ENCODE measurements at regions not wholly inside any gene's neighbourhood (a gene's known extent, or its start where the extent isn't known, plus 50 kb on each side); places are given as distances from the start of the nearest gene placed in this dataset.
"Not testable (repeated sequence)": the region's sequence is repeated elsewhere in the genome, so short reads cannot be mapped to it uniquely, and the experiment has no call there.

DNA sequence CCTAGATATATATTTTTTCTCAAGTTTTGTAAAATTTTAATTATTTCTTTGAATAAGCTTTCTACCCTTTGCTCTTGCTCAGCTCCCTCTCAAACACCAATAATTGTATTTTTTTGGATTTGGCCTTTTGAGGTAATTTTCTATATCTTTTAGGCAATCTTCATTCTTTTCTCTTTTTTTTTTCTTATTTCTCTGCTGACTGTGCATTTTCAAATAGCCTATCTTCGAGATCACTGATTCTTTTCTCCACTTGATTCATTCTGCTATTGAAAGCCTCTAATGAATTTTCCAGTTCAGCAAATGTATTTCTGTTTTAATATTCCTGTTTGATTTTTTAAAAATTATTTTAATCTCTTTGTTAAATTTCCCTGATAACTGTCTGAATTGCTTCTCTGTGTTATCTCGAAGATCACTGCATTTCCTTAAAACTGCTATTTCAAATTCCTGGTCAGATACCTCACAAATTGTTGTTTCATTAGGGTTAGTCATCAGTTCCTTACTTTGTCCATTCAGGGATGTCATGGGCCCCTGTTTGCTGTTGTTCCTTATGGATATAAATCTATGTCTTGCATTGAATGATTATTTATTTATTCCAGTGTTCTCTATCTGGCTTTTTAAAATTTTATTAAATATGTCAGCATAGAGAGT lies 100.1 kb upstream of the UNC5B start:
- Mint-ChIP-seq H3K9me3 (peaks cover 58% of the 10 kb centered on the region), H3K27me3 (ENCODE audit: low read depth, poor library complexity) (peaks cover 15% of the 10 kb centered on the region), H3K4me3 (no peak overlapping the region), H3K36me3 (ENCODE audit: low read depth) (peaks cover 6% of the 10 kb centered on the region), H3K4me1 (no peaks in the 10 kb centered on the region), H3K27ac (no peak overlapping the region)
- TF ChIP-seq, protein P1, sequence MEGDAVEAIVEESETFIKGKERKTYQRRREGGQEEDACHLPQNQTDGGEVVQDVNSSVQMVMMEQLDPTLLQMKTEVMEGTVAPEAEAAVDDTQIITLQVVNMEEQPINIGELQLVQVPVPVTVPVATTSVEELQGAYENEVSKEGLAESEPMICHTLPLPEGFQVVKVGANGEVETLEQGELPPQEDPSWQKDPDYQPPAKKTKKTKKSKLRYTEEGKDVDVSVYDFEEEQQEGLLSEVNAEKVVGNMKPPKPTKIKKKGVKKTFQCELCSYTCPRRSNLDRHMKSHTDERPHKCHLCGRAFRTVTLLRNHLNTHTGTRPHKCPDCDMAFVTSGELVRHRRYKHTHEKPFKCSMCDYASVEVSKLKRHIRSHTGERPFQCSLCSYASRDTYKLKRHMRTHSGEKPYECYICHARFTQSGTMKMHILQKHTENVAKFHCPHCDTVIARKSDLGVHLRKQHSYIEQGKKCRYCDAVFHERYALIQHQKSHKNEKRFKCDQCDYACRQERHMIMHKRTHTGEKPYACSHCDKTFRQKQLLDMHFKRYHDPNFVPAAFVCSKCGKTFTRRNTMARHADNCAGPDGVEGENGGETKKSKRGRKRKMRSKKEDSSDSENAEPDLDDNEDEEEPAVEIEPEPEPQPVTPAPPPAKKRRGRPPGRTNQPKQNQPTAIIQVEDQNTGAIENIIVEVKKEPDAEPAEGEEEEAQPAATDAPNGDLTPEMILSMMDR (IDR thresholded peaks at IDR 0.05): no peak
- DNase-seq: no peak

DNA sequence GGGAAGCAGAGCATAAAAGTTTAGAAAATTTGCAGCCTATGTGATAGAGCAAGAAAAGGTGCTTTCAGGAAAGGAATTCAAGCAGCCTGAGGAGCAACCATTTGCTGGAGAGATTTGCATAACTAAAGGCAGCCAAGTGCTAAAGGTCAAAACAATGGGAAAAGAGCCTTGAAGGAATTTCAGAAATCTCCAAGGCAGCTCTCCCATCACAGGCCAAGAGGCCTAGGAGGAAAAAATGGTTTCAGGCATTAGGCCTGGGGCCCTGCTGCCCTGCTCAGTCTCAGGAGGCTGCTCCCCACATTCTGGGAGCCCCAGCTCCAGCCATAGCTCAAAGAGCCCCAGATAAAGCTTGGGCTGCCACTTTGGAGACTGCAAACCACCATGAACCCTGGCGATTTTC lies 95.9 kb upstream of the UNC5B start:
- peaks cover 83% of the 10 kb centered on the region for H3K9me3 Mint-ChIP-seq
- peaks cover 6% of the 10 kb centered on the region for H3K36me3 Mint-ChIP-seq (ENCODE audit: low read depth)
- peaks cover 23% of the 10 kb centered on the region for H3K27me3 Mint-ChIP-seq (ENCODE audit: low read depth, poor library complexity)
- H3K4me3 Mint-ChIP-seq: no peak overlapping the region
- H3K27ac Mint-ChIP-seq: no peak overlapping the region
- no peak for DNase-seq
- no peaks in the 10 kb centered on the region for H3K4me1 Mint-ChIP-seq
- TF ChIP-seq, protein P1 (IDR thresholded peaks at IDR 0.05): no peak

DNA sequence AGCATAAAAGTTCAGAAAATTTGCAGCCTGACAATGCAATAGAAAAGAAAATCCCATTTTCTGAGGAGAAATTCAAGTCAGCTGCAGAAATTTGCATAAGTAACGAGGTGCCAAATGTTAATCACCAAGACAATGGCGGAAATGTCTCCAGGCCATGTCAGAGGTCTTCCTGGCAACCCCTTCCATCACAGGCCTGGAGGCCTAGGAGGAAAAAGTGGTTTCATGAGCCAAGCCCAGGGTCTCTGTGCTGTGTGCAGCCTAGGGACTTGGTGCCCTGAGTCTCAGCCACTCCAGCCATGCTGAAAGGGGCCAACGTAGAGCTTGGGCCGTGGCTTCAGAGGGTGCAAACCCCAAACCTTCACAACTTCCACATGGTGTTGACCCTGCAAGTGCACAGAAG lies 94.8 kb upstream of the UNC5B start:
- not testable (repeated sequence) for H3K4me3 Mint-ChIP-seq; H3K36me3 Mint-ChIP-seq (ENCODE audit: low read depth); H3K4me1 Mint-ChIP-seq; DNase-seq; H3K27ac Mint-ChIP-seq
- peaks cover 85% of the 10 kb centered on the region for H3K9me3 Mint-ChIP-seq
- H3K27me3 Mint-ChIP-seq (ENCODE audit: low read depth, poor library complexity): peaks cover 28% of the 10 kb centered on the region

DNA sequence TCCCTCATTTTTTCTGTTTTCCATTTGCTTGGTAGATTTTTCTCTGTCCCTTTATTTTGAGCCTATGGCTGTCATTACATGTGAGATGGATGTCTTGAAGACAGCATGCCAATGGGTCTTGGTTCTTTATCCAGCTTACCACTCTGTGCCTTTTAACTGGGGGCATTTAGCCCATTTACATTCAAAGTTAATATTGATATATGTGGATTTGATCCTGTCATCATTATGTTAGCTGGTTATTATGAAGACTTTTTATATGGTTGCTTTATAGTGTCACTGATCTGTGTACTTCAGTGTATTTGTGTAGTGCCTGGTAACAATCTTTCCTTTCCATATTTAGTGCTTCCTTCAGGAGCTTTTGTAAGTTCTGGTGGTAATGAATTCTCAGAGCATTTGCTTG lies 89.3 kb upstream of the UNC5B start:
- no peak overlapping the region for H3K27ac Mint-ChIP-seq
- TF ChIP-seq, protein P1 (IDR thresholded peaks at IDR 0.05): no peak
- H3K4me3 Mint-ChIP-seq: no peak overlapping the region
- peaks cover 45% of the 10 kb centered on the region for H3K27me3 Mint-ChIP-seq (ENCODE audit: low read depth, poor library complexity)
- H3K9me3 Mint-ChIP-seq: peaks cover 44% of the 10 kb centered on the region
- peaks cover 15% of the 10 kb centered on the region for H3K4me1 Mint-ChIP-seq
- H3K36me3 Mint-ChIP-seq (ENCODE audit: low read depth): no peaks in the 10 kb centered on the region
- no peak for DNase-seq

DNA sequence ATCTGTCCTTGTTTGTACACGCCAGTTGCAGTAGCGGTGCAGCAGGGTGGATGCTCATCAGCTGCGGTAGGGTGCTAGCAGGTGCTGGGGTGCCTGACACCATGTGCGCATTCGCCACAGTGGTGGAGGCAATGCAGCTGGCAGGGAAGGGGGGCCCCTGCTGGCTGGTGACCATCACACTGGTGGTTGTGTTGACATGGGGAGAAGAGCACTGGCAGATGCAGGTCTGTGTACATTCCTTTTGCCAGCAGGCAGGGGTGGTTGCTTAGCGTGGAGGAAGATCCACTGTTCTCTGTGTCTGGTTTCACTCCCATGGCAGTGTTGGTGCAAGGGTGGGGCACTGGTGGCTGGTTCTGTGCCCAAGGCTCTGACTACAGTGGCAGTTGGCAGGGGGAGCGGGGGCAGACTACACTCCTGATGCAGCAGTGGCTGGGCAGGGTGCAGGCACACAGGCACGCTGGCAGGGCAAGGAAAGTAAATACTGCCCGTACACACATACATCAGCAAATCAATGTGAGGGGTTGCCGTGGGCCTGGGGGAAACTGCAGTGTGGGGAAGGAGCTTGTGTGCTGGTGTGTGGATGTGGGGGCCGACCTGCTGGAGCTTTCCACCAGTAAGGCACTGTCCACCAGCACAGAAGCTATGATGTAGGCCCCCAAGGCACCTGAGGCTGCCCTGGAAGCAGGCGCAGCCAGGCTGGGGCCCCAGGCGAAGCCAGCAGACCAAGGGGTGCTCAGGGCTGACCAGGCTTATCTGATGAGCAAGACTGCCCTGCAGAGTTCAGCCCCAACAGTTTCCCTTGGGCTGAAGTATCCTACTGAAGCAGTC lies 87.2 kb upstream of the UNC5B start:
- Mint-ChIP-seq H3K27me3 (ENCODE audit: low read depth, poor library complexity) (peaks cover 43% of the 10 kb centered on the region), H3K4me3 (no peak overlapping the region), H3K36me3 (ENCODE audit: low read depth) (no peaks in the 10 kb centered on the region), H3K9me3 (peaks cover 25% of the 10 kb centered on the region), H3K27ac (no peak overlapping the region), H3K4me1 (peaks cover 26% of the 10 kb centered on the region)
- TF ChIP-seq, protein P1 (IDR thresholded peaks at IDR 0.05): no peak
- DNase-seq: no peak

DNA sequence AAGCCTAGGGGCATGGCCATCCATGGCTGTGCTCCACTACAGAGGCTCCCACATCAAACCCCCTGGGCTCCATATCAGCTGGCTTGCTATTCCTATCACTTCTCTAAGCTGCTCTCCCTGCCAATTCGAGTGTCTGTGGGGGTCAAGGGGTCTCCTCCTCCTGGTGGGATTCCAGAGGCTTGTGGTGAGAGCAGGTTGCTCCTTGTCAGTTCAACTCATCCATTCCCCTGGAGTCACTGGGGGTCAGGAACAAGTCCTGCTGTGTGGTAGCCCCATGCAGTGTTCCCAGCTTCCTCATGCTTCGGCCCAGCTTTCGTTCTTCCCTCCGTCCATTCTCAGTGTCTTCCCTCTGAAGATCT lies 86.6 kb upstream of the UNC5B start:
- TF ChIP-seq, protein P1 (IDR thresholded peaks at IDR 0.05): no peak
- peaks cover 19% of the 10 kb centered on the region for H3K9me3 Mint-ChIP-seq
- H3K27me3 Mint-ChIP-seq (ENCODE audit: low read depth, poor library complexity): peaks cover 42% of the 10 kb centered on the region
- peaks cover 32% of the 10 kb centered on the region for H3K4me1 Mint-ChIP-seq
- H3K4me3 Mint-ChIP-seq: no peak overlapping the region
- H3K36me3 Mint-ChIP-seq (ENCODE audit: low read depth): no peaks in the 10 kb centered on the region
- DNase-seq: no peak
- peak overlapping the region; percentile 24 for H3K27ac Mint-ChIP-seq

Data from nephron progenitor cell (in vitro differentiated cells).